ENCODE measurements at regions not wholly inside any gene's neighbourhood (a gene's known extent, or its start where the extent isn't known, plus 50 kb on each side); places are given as distances from the start of the nearest gene placed in this dataset.

- H3K9me1 ChIP-seq (ENCODE audit: insufficient read depth, low read length) = no peaks in the 10 kb centered on the region
- H2BK120ac ChIP-seq (ENCODE audit: low read depth, low read length) = no peak overlapping the region
- H3K36me3 ChIP-seq (ENCODE audit: control insufficient read depth, insufficient read depth, low read length) = no peaks in the 10 kb centered on the region
- ATAC-seq (ENCODE audit: low read depth) = no peak
- no peak overlapping the region for H4K8ac ChIP-seq (ENCODE audit: low read depth in 2 of 2, low read length in 2 of 2)
- no CpG with 5 or more reads among the region's 2 CpGs for WGBS, 2 experiments (ENCODE audit: extremely low coverage in 2 of 2, insufficient read length in 1 of 2)
- H3K4me1 ChIP-seq (ENCODE audit: control insufficient read depth, insufficient read depth, low read length) = no peaks in the 10 kb centered on the region
- no peak overlapping the region for H3K27ac ChIP-seq (ENCODE audit: insufficient read depth, low read length)
- TF ChIP-seq POLR2A (IDR thresholded peaks at IDR 0.05; ENCODE audit: low read depth, low read length) (no peak), BHLHE40 (IDR thresholded peaks at IDR 0.05; ENCODE audit: low read depth, low read length) (no peak), MAZ (IDR thresholded peaks at IDR 0.05; ENCODE audit: borderline replicate concordance, low read depth, low read length) (no peak), SMC3 (IDR thresholded peaks at IDR 0.05; ENCODE audit: low read depth, low read length) (no peak), FOS (IDR thresholded peaks at IDR 0.05; ENCODE audit: low read depth, low read length) (no peak), RAD21 (IDR thresholded peaks at IDR 0.05; ENCODE audit: low read length) (no peak), MAFK (IDR thresholded peaks at IDR 0.05; ENCODE audit: low read depth, low read length) (no peak), CHD1 (IDR thresholded peaks at IDR 0.05; ENCODE audit: low read depth, low read length) (no peak), USF2 (IDR thresholded peaks at IDR 0.05; ENCODE audit: low read depth, low read length) (no peak), CEBPB (IDR thresholded peaks at IDR 0.05; ENCODE audit: low read depth, low read length) (no peak), CTCF (conservative IDR thresholded peaks at IDR 0.05; ENCODE audit: low read depth, low read length) (no peak), MXI1 (IDR thresholded peaks at IDR 0.05; ENCODE audit: borderline replicate concordance, low read depth, low read length) (no peak), RCOR1 (IDR thresholded peaks at IDR 0.05; ENCODE audit: insufficient replicate concordance, low read length) (no peak), RFX5 (IDR thresholded peaks at IDR 0.05; ENCODE audit: low read depth, low read length) (no peak), NFE2L2 (IDR thresholded peaks at IDR 0.05; ENCODE audit: low read depth, low read length) (no peak), ELK1 (IDR thresholded peaks at IDR 0.05; ENCODE audit: borderline replicate concordance, low read depth, low read length) (no peak)
- H2BK15ac ChIP-seq (ENCODE audit: low read depth, low read length) = no peak overlapping the region
- H3K4ac ChIP-seq (ENCODE audit: low read depth, low read length) = no peak overlapping the region
- no peak overlapping the region for H2AK5ac ChIP-seq (ENCODE audit: low read depth, low read length)
- no peak overlapping the region for H4K5ac ChIP-seq (ENCODE audit: low read depth, low read length)
- H3K56ac ChIP-seq (ENCODE audit: extremely low read depth, insufficient read depth, low read length) = no peak overlapping the region
- H2AFZ ChIP-seq (replicated peaks; ENCODE audit: low read length, poor library complexity) = no peak overlapping the region
- no peak overlapping the region for H3K4me2 ChIP-seq (ENCODE audit: low read depth, low read length)
- H2AK9ac ChIP-seq (replicated peaks; ENCODE audit: low read depth, low read length, poor library complexity) = no peak overlapping the region
- DNase-seq = no peak
- ChIA-PET CTCF (no interaction called here), POLR2A (ENCODE audit: unreplicated experiment) (no interaction called here)
- in situ Hi-C loops (cut with MboI; ENCODE audit: low sequenced_read_pairs) = no loop called here
- no peak overlapping the region for H3K23ac ChIP-seq (ENCODE audit: low read depth, low read length)
- H3K27me3 ChIP-seq (ENCODE audit: control insufficient read depth, insufficient read depth, low read length) = no peaks in the 10 kb centered on the region
- H2BK20ac ChIP-seq (ENCODE audit: low read depth, low read length) = no peak overlapping the region
- BruUV-seq (replicated peaks) = no TSS peak
- no peaks in the 10 kb centered on the region; the same call in 1 of the 2 replicates for H3K9me3 ChIP-seq (ENCODE audit: control insufficient read depth, insufficient read depth, low read length)
- no peaks in the 10 kb centered on the region for H4K20me1 ChIP-seq (ENCODE audit: insufficient read depth, low read length)
- intact Hi-C loops (cut with micrococcal nuclease) = no loop called here
- no peak overlapping the region for H3K9ac ChIP-seq (ENCODE audit: low read depth, low read length)
- no peaks in the 10 kb centered on the region for H3K79me1 ChIP-seq (ENCODE audit: low read depth in 1 of 2, low read length in 2 of 2)
- no peak overlapping the region for H3K4me3 ChIP-seq (ENCODE audit: insufficient read depth, low read depth, low read length)
- H4K91ac ChIP-seq (ENCODE audit: insufficient read depth, low read depth, low read length) = no peak overlapping the region
- H2BK5ac ChIP-seq (ENCODE audit: low read depth, low read length, poor library complexity, severe bottlenecking) = no peak overlapping the region
- no peak overlapping the region for H3K14ac ChIP-seq (replicated peaks; ENCODE audit: low read depth, low read length)
- dilution Hi-C loops (cut with HindIII; ENCODE audit: low sequenced_read_pairs, unreplicated experiment) = no loop called here
- no peak overlapping the region for H3K18ac ChIP-seq (ENCODE audit: low read depth, low read length)
Measured at GRCh38 chr11:80538040-80538439, 1097.2 kb upstream of the TENM4 start.
